KMS-11 (cell line): ENCODE measurements at regions not wholly inside any gene's neighbourhood (a gene's known extent, or its start where the extent isn't known, plus 50 kb on each side); places are given as distances from the start of the nearest gene placed in this dataset.

ENCODE experiments used
- H2AFZ ChIP-seq: fragments of 200-600 bp; sonication (generic); 2 replicates; pipeline ENCODE4 v1.6.1; 2016; ENCODE audit warnings: antibody characterized with exemption, mixed run types, low read depth
- H3K27ac ChIP-seq: fragments of 200-600 bp; sonication (generic); 2 replicates; pipeline ENCODE4 v1.6.1; 2016; ENCODE audit warnings: mild to moderate bottlenecking, mixed run types
- H3K27me3 ChIP-seq: fragments of 200-600 bp; sonication (generic); 2 replicates; pipeline ENCODE4 v1.6.1; 2017; ENCODE audit warnings: mild to moderate bottlenecking, low read depth, mixed run types, moderate library complexity; ENCODE audit not compliant: insufficient read depth
- H3K36me3 ChIP-seq: fragments of 200-600 bp; sonication (generic); 2 replicates; pipeline ENCODE4 v1.6.1; 2017; ENCODE audit warnings: mild to moderate bottlenecking, mixed run types; ENCODE audit not compliant: insufficient read depth
- H3K4me1 ChIP-seq: fragments of 200-600 bp; sonication (generic); 2 replicates; pipeline ENCODE4 v1.6.1; 2016; ENCODE audit warnings: mild to moderate bottlenecking, low read depth, mixed run types; ENCODE audit not compliant: poor library complexity, severe bottlenecking
- H3K4me2 ChIP-seq: fragments of 200-600 bp; sonication (generic); 2 replicates; pipeline ENCODE4 v1.7.0; 2016; ENCODE audit warnings: mild to moderate bottlenecking, mixed run types
- H3K4me3 ChIP-seq: fragments of 200-600 bp; sonication (generic); IDR thresholded peaks from 2 replicates; pipeline ENCODE4 v1.6.1; 2017; ENCODE audit warnings: low read depth, low read length, mixed read lengths; ENCODE audit not compliant: insufficient read depth
- H3K79me2 ChIP-seq: fragments of 200-600 bp; sonication (generic); 2 replicates; pipeline ENCODE4 v1.6.1; 2016; ENCODE audit warnings: low read depth, mixed run types; ENCODE audit not compliant: insufficient read depth
- H3K9ac ChIP-seq: fragments of 200-600 bp; sonication (generic); 2 replicates; pipeline ENCODE4 v1.6.1; 2016; ENCODE audit warnings: mild to moderate bottlenecking, mixed run types
- H4K20me1 ChIP-seq: fragments of 200-600 bp; sonication (generic); 2 replicates; pipeline ENCODE4 v1.6.1; 2016; ENCODE audit warnings: mild to moderate bottlenecking, mixed run types; ENCODE audit not compliant: insufficient read depth
- TF ChIP-seq, protein P1 (sequence below): fragments of 200-600 bp; sonication (generic); conservative IDR thresholded peaks from 2 replicates; pipeline ENCODE4 v1.6.1; 2017; ENCODE audit warnings: low read depth, mild to moderate bottlenecking, antibody characterized with exemption, low read length, moderate library complexity, mixed read lengths

DNA sequence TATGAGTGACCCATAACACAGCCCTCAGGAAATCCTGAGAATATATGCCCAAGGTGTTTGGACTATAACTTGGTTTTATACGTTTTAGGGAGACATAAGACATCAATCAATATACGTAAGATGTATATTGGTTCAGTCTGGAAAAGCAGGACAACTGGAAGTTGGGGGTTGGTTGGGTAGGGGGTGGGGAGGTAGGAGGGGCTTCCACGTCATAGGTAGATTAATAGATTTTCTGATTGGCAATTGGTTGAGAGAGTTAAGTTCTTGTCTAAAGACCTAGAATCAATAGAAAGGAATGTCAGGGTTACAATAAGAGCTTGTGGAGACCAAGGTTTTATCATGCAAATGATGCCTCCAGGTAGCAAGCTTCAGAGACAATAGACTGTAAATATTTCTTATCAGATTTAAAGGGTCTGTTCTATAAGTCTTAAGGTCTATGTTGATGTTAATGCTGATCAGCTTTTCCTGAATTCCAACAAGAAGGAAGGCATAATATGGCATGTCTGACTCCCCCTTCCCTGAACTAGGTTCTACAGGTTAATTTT is 2267.7 kb upstream of the ACO1 start:
- TF ChIP-seq, protein P1, sequence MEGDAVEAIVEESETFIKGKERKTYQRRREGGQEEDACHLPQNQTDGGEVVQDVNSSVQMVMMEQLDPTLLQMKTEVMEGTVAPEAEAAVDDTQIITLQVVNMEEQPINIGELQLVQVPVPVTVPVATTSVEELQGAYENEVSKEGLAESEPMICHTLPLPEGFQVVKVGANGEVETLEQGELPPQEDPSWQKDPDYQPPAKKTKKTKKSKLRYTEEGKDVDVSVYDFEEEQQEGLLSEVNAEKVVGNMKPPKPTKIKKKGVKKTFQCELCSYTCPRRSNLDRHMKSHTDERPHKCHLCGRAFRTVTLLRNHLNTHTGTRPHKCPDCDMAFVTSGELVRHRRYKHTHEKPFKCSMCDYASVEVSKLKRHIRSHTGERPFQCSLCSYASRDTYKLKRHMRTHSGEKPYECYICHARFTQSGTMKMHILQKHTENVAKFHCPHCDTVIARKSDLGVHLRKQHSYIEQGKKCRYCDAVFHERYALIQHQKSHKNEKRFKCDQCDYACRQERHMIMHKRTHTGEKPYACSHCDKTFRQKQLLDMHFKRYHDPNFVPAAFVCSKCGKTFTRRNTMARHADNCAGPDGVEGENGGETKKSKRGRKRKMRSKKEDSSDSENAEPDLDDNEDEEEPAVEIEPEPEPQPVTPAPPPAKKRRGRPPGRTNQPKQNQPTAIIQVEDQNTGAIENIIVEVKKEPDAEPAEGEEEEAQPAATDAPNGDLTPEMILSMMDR = no peak
- Histone ChIP-seq H2AFZ (no peak overlapping the region), H3K79me2 (no peaks in the 10 kb centered on the region)

GRCh38 chr9:30120666-30121065 is 2263.8 kb upstream of the ACO1 start:
- no peaks in the 10 kb centered on the region for H3K27me3 ChIP-seq
- H3K27ac ChIP-seq = no peak overlapping the region
- H4K20me1 ChIP-seq = no peaks in the 10 kb centered on the region
- H3K9ac ChIP-seq = no peak overlapping the region
- no peak overlapping the region for H3K4me3 ChIP-seq
- TF ChIP-seq, protein P1 = no peak
- no peak overlapping the region for H2AFZ ChIP-seq
- H3K4me1 ChIP-seq = no peaks in the 10 kb centered on the region
- no peaks in the 10 kb centered on the region for H3K36me3 ChIP-seq
- no peaks in the 10 kb centered on the region for H3K79me2 ChIP-seq
- H3K4me2 ChIP-seq = no peak overlapping the region

More for the DNA sequence above, 2267.7 kb upstream of the ACO1 start:
- Histone ChIP-seq H3K4me2 (no peak overlapping the region), H3K27ac (no peak overlapping the region), H3K4me1 (no peaks in the 10 kb centered on the region), H3K36me3 (no peaks in the 10 kb centered on the region), H4K20me1 (no peaks in the 10 kb centered on the region), H3K9ac (no peak overlapping the region), H3K27me3 (no peaks in the 10 kb centered on the region), H3K4me3 (no peak overlapping the region)

- H3K4me2 ChIP-seq = no peak overlapping the region
- no peak overlapping the region for H3K27ac ChIP-seq
- H3K9ac ChIP-seq = no peak overlapping the region
- no peak overlapping the region for H2AFZ ChIP-seq
- TF ChIP-seq, protein P1 = no peak
- no peaks in the 10 kb centered on the region for H3K36me3 ChIP-seq
- H4K20me1 ChIP-seq = no peaks in the 10 kb centered on the region
- no peak overlapping the region for H3K4me3 ChIP-seq
- no peaks in the 10 kb centered on the region for H3K27me3 ChIP-seq
- H3K79me2 ChIP-seq = no peaks in the 10 kb centered on the region
- no peaks in the 10 kb centered on the region for H3K4me1 ChIP-seq
These were observed 2262.8 kb upstream of the ACO1 start for GRCh38 chr9:30121611-30122010.

DNA sequence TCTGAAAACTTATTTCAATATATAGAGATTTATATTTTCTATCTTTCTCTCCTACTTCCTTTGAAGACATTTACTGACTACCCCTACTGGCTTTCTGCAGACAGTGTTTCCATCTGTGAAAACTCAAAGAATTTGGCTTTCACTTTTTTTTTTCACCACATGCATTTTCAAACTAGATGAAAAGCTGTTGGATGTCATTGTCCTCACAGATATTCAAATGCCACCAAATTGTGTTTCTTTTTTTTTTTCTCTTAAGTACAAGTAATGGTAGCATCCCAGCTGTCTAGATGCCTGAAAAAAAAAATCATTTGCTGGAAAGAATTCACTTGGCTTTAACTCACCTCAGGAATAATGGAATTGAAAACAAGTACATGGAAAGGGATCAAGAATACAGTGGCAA is 2258.6 kb upstream of the ACO1 start:
- no peaks in the 10 kb centered on the region for H3K27me3 ChIP-seq
- no peak overlapping the region for H3K4me3 ChIP-seq
- H3K9ac ChIP-seq = no peak overlapping the region
- no peaks in the 10 kb centered on the region for H3K4me1 ChIP-seq
- no peak overlapping the region for H2AFZ ChIP-seq
- H3K36me3 ChIP-seq = no peaks in the 10 kb centered on the region
- no peaks in the 10 kb centered on the region for H3K79me2 ChIP-seq
- no peak overlapping the region for H3K4me2 ChIP-seq
- TF ChIP-seq, protein P1 = no peak
- no peaks in the 10 kb centered on the region for H4K20me1 ChIP-seq
- no peak overlapping the region for H3K27ac ChIP-seq
